ENCODE measurements at regions not wholly inside any gene's neighbourhood (a gene's known extent, or its start where the extent isn't known, plus 50 kb on each side); places are given as distances from the start of the nearest gene placed in this dataset.

DNA sequence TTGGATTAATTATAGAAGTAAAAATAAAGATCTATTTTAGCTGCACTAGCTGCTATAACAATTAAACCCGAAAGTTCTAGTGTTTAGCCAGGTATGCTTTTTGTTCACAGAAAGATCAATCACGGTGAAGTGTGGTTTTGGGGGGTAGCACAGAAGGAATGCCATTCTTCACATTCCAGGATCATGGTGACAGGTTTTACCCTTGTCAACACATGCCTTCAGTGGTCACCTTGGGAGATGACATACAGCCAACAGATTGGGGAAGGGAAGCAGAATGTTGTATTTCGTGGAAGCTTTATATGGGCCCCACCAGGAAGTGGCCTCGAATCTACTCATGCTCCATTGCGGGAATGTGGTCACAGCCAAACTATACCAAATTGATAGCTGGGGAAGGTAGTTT, 753.6 kb downstream of the RAPGEF2 start:
- no peak for TF ChIP-seq EZH2 (IDR thresholded peaks at IDR 0.05; ENCODE audit: borderline replicate concordance, insufficient read depth, low read depth, low read length, poor library complexity, severe bottlenecking)
- TF ChIP-seq, protein P1, sequence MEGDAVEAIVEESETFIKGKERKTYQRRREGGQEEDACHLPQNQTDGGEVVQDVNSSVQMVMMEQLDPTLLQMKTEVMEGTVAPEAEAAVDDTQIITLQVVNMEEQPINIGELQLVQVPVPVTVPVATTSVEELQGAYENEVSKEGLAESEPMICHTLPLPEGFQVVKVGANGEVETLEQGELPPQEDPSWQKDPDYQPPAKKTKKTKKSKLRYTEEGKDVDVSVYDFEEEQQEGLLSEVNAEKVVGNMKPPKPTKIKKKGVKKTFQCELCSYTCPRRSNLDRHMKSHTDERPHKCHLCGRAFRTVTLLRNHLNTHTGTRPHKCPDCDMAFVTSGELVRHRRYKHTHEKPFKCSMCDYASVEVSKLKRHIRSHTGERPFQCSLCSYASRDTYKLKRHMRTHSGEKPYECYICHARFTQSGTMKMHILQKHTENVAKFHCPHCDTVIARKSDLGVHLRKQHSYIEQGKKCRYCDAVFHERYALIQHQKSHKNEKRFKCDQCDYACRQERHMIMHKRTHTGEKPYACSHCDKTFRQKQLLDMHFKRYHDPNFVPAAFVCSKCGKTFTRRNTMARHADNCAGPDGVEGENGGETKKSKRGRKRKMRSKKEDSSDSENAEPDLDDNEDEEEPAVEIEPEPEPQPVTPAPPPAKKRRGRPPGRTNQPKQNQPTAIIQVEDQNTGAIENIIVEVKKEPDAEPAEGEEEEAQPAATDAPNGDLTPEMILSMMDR (IDR thresholded peaks at IDR 0.05), result no peak

Measured in B cell (primary cell).